ENCODE measurements at regions not wholly inside any gene's neighbourhood (a gene's known extent, or its start where the extent isn't known, plus 50 kb on each side); places are given as distances from the start of the nearest gene placed in this dataset.

GRCh38 chr2:67712484-67712883, 315.4 kb downstream of the ETAA1 start:
- DNase-seq, result no peak

DNA sequence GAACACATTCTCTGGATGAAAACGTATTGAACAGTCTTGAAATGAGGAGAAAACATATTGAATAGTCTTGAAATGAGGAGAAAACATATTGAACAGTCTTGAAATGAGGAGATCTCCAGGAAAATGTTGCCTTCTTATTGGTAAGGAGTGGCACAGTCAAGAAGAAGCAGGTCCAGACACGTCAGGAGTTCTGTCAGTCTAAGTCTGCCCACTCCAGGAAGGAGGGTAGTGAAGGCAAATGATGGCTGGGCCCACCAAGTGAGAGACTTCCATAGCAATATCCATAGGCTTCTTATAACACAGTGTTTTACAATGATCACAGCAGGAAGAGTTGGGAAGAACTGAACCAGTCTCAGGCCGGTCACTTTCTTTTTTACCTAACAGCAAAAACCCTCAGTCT, 316.2 kb downstream of the ETAA1 start:
- no peak for DNase-seq

DNA sequence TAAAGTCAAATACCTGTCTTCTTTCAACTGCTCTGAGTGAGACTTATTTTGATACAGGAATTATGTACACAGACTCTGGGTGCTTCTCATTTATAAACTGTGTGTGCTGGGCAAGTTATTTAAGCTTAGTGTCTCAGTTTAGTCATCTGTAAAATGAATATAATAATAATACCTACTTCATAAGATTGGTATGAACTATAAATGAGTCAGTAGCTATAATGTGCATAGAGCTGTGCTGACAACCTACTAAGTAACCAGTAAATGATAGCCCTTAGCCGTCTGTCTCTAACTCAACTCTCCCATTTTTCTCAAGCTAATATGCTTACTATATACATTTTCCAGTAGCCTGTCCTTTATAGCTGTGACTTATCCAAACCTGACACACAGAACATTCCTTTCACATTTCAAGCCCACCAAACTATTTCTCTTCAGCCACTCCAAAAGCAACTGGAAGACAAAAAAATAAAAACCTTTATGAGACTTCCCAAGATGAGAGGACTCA, 319.8 kb downstream of the ETAA1 start:
- peak; percentile 17 for DNase-seq

- no peak for DNase-seq
Measured at GRCh38 chr2:67717692-67718091, 320.6 kb downstream of the ETAA1 start.

DNA sequence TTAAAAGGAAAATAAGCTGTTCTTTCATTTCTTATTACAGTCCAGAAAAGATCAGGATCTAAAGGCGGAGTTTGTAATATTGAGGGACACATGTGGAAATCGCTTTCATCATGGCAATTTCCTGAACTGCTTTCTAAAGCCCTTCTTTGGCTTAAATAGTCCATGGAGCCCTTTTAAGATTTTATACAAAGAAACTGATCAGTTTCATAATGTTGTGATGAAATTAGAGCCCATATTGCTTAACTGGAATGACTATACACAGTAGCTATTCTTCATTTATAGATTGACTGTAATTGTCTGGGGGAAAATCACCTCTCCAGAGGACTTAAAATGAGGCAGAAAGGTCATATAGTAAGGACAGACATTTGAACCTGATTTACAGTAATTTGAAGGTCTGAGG, 322.2 kb downstream of the ETAA1 start:
- no peak for DNase-seq

DNA sequence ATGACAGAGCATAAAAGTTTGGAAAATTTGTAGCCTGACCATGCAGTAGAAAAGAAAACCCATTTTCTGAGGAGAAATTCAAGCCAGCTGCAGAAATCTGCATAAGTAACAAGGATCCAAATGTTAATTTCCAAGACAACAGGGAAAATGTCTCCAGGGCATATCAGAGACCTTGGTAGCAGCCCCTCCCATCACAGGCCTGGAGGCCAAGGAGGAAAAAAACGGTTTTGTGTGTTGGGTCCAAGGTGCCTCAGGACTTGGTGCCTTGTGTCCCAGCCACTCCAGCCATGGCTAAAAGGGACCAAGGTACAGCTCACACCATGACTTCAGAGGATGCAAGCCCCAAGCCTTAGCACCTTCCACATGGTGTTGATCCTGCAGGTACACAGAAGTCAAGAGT, 324.4 kb downstream of the ETAA1 start:
- DNase-seq, result no peak

DNA sequence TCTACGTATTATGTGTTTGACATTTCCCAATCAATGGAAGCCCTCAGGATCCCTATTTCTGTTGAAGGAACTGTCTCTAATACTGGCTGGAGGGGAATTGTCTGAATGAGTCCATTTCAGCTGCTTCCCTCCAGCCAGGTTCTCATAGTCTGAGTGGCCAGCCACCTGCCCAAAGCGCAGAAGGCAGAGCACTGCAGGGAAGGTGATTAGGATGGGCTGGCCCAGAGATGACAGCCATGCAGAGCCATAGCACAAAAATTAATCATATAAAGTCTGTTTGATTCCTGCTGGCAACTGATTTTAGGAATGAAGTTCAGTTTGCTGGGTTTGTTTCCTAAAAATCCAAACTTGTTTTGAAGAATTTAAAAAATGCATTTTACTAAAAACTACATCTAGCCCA, 327.1 kb downstream of the ETAA1 start:
- DNase-seq, result no peak

GRCh38 chr2:67725731-67726130, 328.6 kb downstream of the ETAA1 start:
- DNase-seq, result no peak

DNA sequence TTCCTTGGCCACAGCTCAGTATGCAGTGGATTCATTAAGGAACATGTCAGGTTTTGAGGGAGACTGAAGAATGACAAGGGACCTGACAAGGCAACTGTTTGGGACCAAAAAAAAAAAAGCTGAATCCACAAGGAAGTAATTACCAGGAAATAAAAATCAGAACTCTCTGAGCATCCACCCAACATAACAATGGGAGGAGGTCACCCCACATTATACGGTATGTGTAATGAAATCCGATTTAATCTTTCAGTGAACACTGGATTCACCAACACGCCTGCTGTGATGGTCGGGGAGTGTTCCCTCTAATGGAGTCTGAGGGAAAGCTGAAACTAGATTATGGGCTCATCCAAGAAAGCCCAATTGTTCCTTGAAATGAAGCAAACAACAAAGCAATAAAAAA, 329.3 kb downstream of the ETAA1 start:
- DNase-seq, result no peak

GRCh38 chr2:67727131-67727530, 330.0 kb downstream of the ETAA1 start:
- DNase-seq, result no peak

DNA sequence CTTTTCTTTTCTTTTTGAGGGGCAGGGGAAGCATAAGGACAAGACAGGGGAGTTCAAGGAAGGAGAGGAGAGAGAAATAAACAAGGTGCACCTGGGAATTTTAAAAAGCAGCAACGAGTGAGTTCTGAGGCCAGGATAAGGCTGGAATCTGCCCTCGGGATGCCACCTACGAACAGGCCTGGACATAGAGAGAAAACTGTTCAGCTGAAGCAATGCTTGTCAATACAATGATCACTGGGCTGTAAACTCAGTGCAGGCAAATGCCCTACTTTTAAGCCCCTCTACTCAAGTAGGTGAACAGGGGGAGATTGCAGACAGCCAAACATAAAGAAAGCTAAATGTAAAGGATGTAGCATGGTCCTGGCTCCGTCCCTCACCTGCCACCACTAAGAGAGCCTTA, 330.5 kb downstream of the ETAA1 start:
- no peak for DNase-seq

- no peak for DNase-seq
Measured at GRCh38 chr2:67729474-67729873, 332.3 kb downstream of the ETAA1 start.

GRCh38 chr2:67733517-67733916, 329.3 kb downstream of the C1D start:
- peak; percentile 47 for DNase-seq

- DNase-seq, result no peak
Measured at GRCh38 chr2:67752199-67752598, 310.6 kb downstream of the C1D start.

DNA sequence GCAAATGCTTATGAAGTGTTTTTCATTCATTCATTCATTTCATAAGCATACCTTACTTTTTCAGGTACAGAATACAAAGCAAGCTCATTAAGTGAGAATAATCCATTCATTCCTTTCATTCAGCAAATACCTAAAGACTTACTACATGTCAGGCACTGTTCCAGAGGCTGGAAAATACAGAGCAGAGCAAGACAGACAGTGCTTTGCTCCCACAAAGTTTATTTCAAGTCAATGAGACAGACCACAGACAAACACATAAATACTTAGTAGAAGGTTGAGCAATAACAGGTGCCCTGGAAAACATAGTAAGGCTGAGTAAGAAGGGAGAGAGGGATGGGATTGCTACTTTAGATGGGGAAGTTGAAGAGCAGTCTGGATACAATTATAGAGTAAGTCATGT, 309.8 kb downstream of the C1D start:
- peak; percentile 17 for DNase-seq

GRCh38 chr2:67755156-67755882, 307.5 kb downstream of the C1D start:
- no peak for DNase-seq

GRCh38 chr2:67760995-67761394, 301.8 kb downstream of the C1D start:
- DNase-seq, result no peak

- DNase-seq, result no peak
Measured at GRCh38 chr2:67771380-67771779, 291.4 kb downstream of the C1D start.

- DNase-seq, result no peak
Measured at GRCh38 chr2:67772216-67773170, 290.3 kb downstream of the C1D start.

DNA sequence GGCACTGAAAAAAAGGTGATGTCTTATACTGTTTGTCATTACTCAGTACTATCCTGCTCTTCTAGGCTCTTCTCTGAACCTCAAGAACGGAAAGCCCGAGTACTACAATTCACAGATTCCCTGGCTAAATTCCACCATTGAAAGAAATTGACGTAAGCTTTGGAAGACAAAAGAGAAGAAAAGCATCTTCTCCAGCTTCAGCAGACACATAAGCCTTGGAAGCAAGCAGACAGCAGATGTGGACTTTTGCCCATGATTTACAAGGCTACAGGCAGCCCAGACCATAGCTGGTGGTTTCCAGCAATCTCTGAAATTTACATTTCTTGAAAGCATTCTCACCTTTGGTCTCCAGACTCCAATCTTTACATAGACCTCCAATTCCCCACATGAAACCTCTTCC, 289.0 kb downstream of the C1D start:
- DNase-seq, result no peak

DNA sequence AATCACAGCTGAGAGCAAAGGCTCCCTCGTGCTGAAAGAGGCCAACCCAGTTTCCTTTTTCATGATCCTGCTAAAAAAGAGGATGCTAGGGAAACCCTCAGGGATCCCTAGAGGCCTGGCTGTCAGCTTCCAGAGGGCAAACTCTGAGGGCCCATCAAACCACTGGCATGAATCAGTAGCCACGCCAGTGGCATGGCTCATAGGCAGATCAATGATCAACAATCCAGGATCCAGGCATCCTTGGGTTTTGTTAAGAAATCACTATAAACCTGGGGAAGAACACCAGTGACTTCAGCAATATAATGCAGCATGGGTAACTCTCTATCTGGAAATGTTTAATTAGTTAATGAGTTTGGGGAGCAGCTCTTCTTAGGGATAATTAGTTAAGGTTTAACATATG, 286.5 kb downstream of the C1D start:
- DNase-seq, result peak; percentile 31

DNA sequence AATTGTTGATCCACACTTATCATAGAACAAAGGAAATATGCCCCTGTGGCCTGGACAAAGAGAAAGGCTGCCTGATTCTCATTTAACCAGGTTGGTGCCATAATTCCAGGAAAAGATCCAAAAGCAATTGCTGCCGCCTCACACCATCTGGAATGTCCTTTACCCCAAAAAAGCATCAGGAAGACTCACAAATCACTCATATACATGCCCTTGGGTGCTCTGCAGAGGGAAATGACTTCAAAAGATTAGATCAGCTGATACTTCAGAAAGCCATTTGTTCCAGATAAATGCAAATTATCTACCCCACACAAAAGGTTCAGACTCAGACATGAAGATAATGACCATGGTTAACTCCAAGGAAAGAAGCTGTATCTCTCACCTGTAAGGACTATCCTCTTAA, 285.8 kb downstream of the C1D start:
- DNase-seq, result no peak

GRCh38 chr2:67777836-67778429, 284.9 kb downstream of the C1D start:
- DNase-seq, result no peak
